Subcutaneous abdominal adipose tissue (tissue), 5 donors: ENCODE measurements at regions not wholly inside any gene's neighbourhood (a gene's known extent, or its start where the extent isn't known, plus 50 kb on each side); places are given as distances from the start of the nearest gene placed in this dataset.

Source experiments
- H3K27ac ChIP-seq: one replicate; pipeline ENCODE4 v1.7.0; 2013; ENCODE audit warnings: low read depth, mild to moderate bottlenecking, inconsistent platforms, low read length, moderate library complexity
- H3K27me3 ChIP-seq, 5 donors: one replicate each; pipeline ENCODE4 v1.7.0; 2013; ENCODE audit warnings: low read length in 5 of 5, inconsistent platforms in 1 of 5; ENCODE audit not compliant: control insufficient read depth in 5 of 5, insufficient read depth in 4 of 5
- H3K36me3 ChIP-seq, 5 donors: one replicate each; pipeline ENCODE4 v1.7.0; 2013; ENCODE audit warnings: low read length in 5 of 5; ENCODE audit not compliant: control insufficient read depth in 5 of 5, insufficient read depth in 5 of 5
- H3K4me1 ChIP-seq, 5 donors: one replicate each; pipeline ENCODE4 v1.7.0; 2013; ENCODE audit warnings: low read length in 5 of 5, mild to moderate bottlenecking in 3 of 5, moderate library complexity in 1 of 5; ENCODE audit not compliant: control insufficient read depth in 5 of 5, insufficient read depth in 5 of 5
- H3K4me3 ChIP-seq, 5 donors: one replicate each; pipeline ENCODE4 v1.7.0; 2013; ENCODE audit warnings: low read length in 5 of 5, low read depth in 1 of 5
- H3K9ac ChIP-seq, 5 donors: one replicate each; pipeline ENCODE4 v1.7.0; 2013; ENCODE audit warnings: low read length in 5 of 5, mild to moderate bottlenecking in 4 of 5, moderate library complexity in 3 of 5
- H3K9me3 ChIP-seq, 5 donors: one replicate each; pipeline ENCODE4 v1.7.0; 2013; ENCODE audit warnings: low read length in 5 of 5; ENCODE audit not compliant: control insufficient read depth in 5 of 5
- donor health status: healthy.
- donor health status: healthy.
- donor health status: healthy.
- donor health status: healthy.
- donor health status: healthy.

DNA sequence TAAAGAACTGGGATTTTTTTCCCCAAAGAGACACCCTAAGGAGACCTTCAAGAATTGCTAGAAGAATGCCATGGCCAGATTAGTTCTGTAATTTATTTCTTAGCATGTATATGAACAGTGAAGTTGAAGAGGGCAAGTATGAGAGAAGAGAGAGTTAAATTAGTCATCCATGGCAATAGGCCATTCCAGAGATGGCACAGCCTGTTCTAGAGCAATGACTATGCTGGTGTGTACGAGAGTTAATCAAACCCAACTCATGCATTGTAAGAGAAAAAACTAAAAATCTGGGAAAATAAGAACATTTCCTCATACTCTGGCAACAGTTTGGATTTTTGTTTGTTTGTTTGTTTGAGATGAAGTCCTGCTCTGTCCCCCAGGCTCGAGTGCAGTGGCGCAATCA is 112.1 kb upstream of the PIK3C3 start:
- no peaks in the 10 kb centered on the region for H3K9me3 ChIP-seq
- H3K9ac ChIP-seq = no peak overlapping the region
- no peaks in the 10 kb centered on the region for H3K36me3 ChIP-seq
- no peaks in the 10 kb centered on the region for H3K27me3 ChIP-seq
- H3K4me3 ChIP-seq = no peak overlapping the region
- no peaks in the 10 kb centered on the region for H3K4me1 ChIP-seq
- H3K27ac ChIP-seq = no peak overlapping the region

DNA sequence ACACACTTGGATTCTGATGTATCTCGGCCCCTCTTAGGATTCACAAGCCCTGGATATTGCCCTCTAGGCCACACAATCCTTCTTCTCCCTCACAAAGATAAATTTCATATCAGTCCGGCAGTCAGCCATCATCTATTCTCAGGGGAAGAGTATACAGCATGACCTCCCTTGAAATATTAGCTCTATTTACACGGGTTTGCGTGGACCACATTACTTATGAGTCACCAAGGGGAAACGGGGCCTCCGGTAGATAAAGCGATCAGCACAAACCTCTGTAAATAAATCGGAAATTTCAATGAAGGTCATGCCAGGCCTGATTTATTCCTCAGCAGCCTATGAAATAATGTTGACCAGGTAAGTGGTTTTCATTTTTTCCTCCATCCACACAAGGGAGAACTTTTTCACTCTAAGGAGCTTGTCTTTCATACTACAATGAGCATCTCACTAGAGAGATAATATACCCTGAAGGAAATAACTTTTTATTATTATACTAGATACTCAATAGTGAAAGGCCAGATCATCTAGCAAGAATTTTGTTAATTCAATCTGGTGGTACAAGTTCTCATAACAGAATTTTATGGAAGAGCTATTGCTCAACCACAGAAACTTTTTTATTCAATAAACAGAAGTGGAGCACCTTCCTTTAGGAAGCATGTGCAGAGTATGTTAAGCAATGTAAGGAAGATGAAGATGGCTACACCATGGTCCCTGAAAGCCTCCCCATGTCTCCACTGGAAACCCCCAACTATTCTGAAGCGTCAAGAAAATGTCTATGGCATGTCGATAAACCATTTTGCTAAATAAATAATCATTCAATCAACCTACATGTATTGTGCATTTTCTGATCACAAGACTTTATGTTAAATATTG is 125.2 kb upstream of the PIK3C3 start:
- Histone ChIP-seq H3K9ac (no peak overlapping the region), H3K27me3 (no peaks in the 10 kb centered on the region), H3K36me3 (no peaks in the 10 kb centered on the region), H3K9me3 (no peaks in the 10 kb centered on the region), H3K4me1 (no peaks in the 10 kb centered on the region), H3K4me3 (no peak overlapping the region), H3K27ac (no peak overlapping the region)

DNA sequence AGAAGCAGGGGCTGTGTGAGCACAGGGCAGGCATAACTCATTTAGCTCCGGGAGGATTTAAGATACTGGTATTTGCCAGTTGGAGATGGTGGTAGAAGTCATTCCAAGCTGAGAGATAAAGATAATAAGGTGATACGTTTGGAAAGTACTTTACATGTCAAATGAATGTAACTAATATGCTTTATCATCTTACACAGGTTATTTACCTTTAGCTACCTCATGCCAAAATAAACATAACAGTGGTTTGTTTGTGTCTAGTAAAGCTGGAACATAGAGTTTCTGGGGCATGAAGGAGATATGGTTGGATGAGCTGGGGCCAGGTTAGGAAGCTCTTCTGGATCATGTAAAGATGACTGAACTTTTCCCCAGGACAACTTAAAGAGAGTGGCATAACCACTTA is 126.9 kb upstream of the PIK3C3 start:
- H3K27me3 ChIP-seq = no peaks in the 10 kb centered on the region
- H3K4me3 ChIP-seq = no peak overlapping the region
- H3K4me1 ChIP-seq = no peaks in the 10 kb centered on the region
- no peaks in the 10 kb centered on the region for H3K9me3 ChIP-seq
- H3K36me3 ChIP-seq = no peaks in the 10 kb centered on the region
- H3K27ac ChIP-seq = no peak overlapping the region
- H3K9ac ChIP-seq = no peak overlapping the region

DNA sequence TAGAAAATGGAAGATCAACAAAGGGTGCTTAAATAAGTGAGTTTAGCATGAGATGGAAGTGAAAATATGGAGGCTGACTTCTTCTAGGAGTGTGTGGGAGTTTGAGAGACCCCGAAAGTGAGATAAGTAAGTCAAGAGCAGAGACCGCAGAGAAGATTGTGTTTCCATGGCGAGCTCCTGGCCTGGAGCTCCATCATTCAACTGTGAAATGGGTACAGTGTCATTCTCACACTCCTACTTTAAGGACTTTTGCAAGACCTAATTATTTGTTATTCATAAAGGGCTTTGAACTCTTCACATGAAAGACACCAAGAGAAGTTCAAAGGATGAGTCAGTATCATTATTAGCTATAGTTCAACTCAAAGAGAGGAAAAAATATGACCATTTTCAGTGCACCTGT is 134.2 kb upstream of the PIK3C3 start:
- H3K27me3 ChIP-seq = no peaks in the 10 kb centered on the region
- H3K9ac ChIP-seq = no peak overlapping the region
- H3K36me3 ChIP-seq = no peaks in the 10 kb centered on the region
- H3K4me3 ChIP-seq = no peak overlapping the region
- no peak overlapping the region for H3K27ac ChIP-seq
- H3K9me3 ChIP-seq = peaks cover 0 to 2% (median 0%) of the 10 kb centered on the region in 5 donors
- no peaks in the 10 kb centered on the region for H3K4me1 ChIP-seq

DNA sequence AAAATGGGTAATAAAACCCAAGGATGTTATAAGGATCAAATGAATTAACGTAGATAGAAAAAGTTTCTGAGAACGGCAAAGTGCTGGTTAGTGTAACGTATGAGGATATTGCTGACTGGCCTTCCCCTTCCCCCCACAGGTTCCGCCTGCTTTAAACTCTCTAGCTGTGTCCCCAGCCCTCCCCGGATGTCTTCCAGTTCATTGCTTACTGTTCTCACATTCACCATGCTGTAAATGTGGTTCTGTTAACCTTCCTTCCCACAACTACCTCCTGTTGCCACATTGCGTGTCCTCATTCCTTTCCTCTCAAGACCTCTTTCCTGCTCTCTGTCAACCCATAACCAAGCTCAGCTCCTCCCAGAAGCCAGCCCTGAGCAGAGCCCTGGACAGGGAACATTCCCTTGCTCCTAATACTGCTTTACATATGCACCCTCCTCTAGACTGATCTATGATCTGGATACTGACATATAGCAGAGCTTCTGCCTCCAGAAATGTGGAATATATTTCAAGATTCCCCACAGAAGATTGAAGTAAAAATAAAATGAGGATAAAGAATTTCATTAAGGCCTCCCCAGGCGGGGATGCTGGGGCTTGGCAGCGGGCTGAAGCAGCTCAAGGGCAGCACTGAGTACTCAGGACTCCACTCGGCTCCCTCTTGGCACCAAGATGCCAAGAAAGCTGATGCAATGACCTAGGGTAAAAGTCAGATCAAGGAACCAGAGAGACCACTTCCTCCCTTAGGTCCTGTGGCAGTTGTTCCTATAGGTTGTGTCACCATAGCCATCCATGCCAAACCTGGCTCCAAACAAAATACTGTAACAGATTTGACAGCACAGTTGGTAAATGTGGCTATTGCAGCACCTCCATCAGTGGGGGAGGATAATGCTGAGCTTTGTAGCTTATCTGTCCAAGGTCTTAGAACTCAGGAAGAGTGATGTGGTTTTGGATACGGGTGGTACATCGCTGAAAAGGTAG is 136.4 kb upstream of the PIK3C3 start:
- Histone ChIP-seq H3K36me3 (no peaks in the 10 kb centered on the region), H3K9me3 (peaks cover 0 to 3% (median 0%) of the 10 kb centered on the region in 5 donors)

DNA sequence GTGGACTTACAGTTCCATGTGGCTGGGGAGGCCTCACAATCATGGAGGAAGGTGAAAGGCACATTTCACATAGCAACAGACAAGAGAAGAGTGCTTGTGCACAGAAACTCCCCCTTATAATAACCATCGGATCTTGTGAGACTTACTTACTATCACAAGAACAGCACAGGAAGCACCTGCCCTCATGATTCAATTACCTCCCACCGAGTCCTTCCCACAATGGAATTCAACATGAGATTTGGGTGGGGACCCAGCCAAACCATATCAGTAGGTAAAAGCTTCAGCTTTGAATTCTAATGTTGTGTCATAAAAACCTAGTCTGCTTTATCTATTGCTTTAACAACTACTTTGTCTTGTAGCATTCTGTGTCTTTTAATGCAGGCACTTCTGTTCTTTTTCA is 140.4 kb upstream of the PIK3C3 start:
- Histone ChIP-seq H3K4me1 (no peaks in the 10 kb centered on the region), H3K9me3 (peaks cover 0 to 5% (median 0%) of the 10 kb centered on the region in 5 donors), H3K9ac (no peak overlapping the region), H3K36me3 (no peaks in the 10 kb centered on the region), H3K4me3 (no peak overlapping the region), H3K27me3 (no peaks in the 10 kb centered on the region), H3K27ac (no peak overlapping the region)

More for the DNA sequence above, 136.4 kb upstream of the PIK3C3 start:
- H3K27me3 ChIP-seq = no peaks in the 10 kb centered on the region
- no peak overlapping the region for H3K4me3 ChIP-seq
- H3K27ac ChIP-seq = no peak overlapping the region
- no peaks in the 10 kb centered on the region for H3K4me1 ChIP-seq
- no peak overlapping the region for H3K9ac ChIP-seq

DNA sequence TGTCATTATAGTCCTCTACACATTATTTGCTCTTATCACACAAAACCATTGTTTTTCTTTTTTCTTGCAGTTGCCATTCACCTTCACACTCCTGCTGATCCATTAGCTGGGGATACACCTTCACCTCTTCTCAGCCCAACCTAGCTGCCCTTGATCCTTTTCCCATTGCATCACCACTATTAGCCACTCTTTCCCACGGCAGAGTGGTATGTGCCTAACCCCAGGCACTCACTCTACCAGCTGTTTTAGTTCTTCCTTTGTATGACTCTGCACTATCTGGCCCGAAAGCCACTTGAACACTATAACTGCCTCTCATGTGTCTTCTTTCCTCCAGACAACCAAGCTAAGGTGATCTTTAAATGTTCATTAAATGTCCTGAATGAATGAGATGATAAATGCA is 145.4 kb upstream of the PIK3C3 start:
- Histone ChIP-seq H3K27me3 (peaks cover 0 to 2% (median 0%) of the 10 kb centered on the region in 5 donors), H3K9ac (no peak overlapping the region), H3K36me3 (no peaks in the 10 kb centered on the region), H3K9me3 (peaks cover 0 to 3% (median 0%) of the 10 kb centered on the region in 5 donors), H3K4me3 (no peak overlapping the region), H3K4me1 (no peaks in the 10 kb centered on the region), H3K27ac (no peak overlapping the region)

DNA sequence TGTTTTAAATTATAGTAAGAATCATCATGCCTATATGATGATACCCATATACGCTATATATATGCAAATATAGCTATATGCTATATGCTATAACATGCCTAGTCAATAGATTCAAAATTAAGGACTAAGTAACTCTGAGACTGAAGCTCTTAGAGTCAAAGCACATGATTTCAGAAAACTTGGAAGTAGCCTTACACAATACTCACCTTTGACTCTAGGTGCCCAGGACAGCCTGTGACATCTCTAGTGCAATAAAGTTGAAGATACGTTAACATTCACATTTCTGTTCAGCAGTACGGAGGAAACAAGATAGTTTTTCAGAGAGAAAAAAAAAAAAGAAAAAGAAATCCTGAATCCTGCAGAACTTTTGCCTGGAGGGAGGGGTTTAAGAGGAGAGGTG is 149.7 kb upstream of the PIK3C3 start:
- no peak overlapping the region for H3K27ac ChIP-seq
- no peaks in the 10 kb centered on the region for H3K36me3 ChIP-seq
- no peak overlapping the region for H3K9ac ChIP-seq
- no peak overlapping the region for H3K4me3 ChIP-seq
- peaks cover 0 to 2% (median 0%) of the 10 kb centered on the region in 5 donors for H3K27me3 ChIP-seq
- no peaks in the 10 kb centered on the region for H3K9me3 ChIP-seq
- no peaks in the 10 kb centered on the region for H3K4me1 ChIP-seq

DNA sequence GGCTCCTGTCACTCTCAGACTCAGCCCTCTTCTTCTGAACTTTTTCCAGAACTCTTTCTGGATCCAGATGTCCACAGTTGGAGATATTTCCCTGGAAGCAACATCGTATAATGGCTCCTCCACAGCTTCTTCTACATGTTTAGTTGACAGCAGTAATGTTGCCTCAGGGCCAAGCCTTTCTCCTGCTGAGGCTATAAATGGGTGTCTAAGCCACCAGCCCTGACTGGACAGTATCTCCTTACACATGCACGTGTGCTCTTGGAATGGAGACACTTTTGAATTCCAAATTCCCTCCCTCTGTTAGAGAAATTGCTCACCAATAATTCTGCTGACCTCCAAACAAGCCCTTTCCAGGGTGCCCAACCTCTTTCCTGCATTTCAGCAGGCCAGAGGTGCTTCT is 156.2 kb upstream of the PIK3C3 start:
- Histone ChIP-seq H3K9ac (no peak overlapping the region), H3K9me3 (no peaks in the 10 kb centered on the region), H3K27ac (no peak overlapping the region), H3K4me3 (no peak overlapping the region), H3K4me1 (no peaks in the 10 kb centered on the region), H3K36me3 (no peaks in the 10 kb centered on the region), H3K27me3 (no peaks in the 10 kb centered on the region)

DNA sequence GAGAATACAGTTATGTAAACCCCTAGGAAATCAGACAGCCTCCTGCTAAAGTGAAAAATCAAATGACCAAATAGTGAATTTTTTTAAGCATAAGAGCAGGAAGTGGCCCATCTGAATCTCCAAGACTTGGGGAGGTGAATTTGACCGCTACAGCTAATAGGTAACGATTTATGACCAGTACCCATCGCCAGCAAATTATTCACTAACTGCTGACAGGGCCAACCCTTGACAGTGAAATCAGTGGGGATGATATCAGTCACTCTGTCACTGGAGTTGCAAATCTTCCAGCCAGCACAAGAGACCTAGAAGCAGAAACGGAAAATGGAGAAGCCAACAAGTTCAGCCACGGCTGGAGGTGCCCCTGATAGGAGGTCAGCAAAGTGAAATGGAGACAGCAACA is 164.3 kb upstream of the PIK3C3 start:
- H3K27me3 ChIP-seq = no peaks in the 10 kb centered on the region
- no peaks in the 10 kb centered on the region for H3K9me3 ChIP-seq
- H3K4me3 ChIP-seq = no peak overlapping the region

More for the DNA sequence above, 164.3 kb upstream of the PIK3C3 start:
- Histone ChIP-seq H3K9ac (no peak overlapping the region), H3K36me3 (no peaks in the 10 kb centered on the region), H3K4me1 (no peaks in the 10 kb centered on the region), H3K27ac (no peak overlapping the region)
